AG04450 (cell line): ENCODE measurements at regions not wholly inside any gene's neighbourhood (a gene's known extent, or its start where the extent isn't known, plus 50 kb on each side); places are given as distances from the start of the nearest gene placed in this dataset.

Experiments
- CTCF ChIA-PET: fragments of 300-600, 350-600 bp; formaldehyde crosslinking; extraction: SDS; loops from one replicate; lab custom pipeline; 2022; ENCODE audit warnings: antibody characterized with exemption, inconsistent platforms; lab: Charles Lee
- POLR2A ChIA-PET: fragments of 350-600 bp; formaldehyde crosslinking; extraction: SDS; loops from one replicate; lab custom pipeline; 2021; ENCODE audit warnings: antibody characterized with exemption, inconsistent platforms; lab: Yijun Ruan, JAX
- DNase-seq: peaks from one replicate; pipeline ENCODE4 v3.0.0-alpha.2; 2011; ENCODE audit warnings: low read depth, low spot score
- H3K27ac ChIP-seq: one replicate; pipeline ENCODE4 v1.5.1; 2012; ENCODE audit warnings: low read depth, low read length, control low read depth
- H3K27me3 ChIP-seq: one replicate; pipeline ENCODE4 v1.6.0; 2012; ENCODE audit warnings: low read length; ENCODE audit not compliant: control insufficient read depth, insufficient read depth
- H3K4me3 ChIP-seq: 2 replicates; pipeline ENCODE4 v1.5.1; 2011; ENCODE audit warnings: mild to moderate bottlenecking, low read depth, low read length, control low read depth
- H3K9me3 ChIP-seq: 2 replicates; pipeline ENCODE4 v1.5.1; 2012; ENCODE audit warnings: low read length; ENCODE audit not compliant: control insufficient read depth, insufficient read depth
- TF ChIP-seq, protein P1 (sequence below): IDR thresholded peaks from 2 replicates; pipeline ENCODE4 v1.5.1; 2011; ENCODE audit warnings: low read depth, low read length, control low read depth, inconsistent platforms

DNA sequence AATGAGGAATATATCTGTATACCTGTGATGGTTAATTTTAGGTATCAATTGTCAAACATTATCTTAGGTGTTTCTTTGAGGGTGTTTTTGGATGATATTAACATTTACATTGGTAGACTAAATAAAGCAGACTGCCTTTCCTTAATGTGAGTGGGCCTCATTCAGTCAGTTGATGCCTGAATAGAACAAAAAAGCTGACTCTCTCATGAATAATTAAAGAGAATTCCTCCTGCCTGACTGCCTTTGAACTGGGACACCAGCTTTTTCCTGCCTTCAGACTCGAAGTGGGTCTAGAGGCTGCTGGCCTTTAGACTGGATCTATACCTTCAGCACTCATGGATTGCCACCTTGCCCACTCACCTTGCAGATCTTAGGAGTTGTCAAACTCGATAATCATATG lies 117.9 kb upstream of the TMEM168 start:
- Histone ChIP-seq H3K4me3 (no peak overlapping the region), H3K27ac (no peak overlapping the region), H3K27me3 (no peaks in the 10 kb centered on the region), H3K9me3 (no peaks in the 10 kb centered on the region)
- CTCF ChIA-PET, result interaction anchor here (1.3 kb wide), 1 partner anchor 9 kb away, joined by 12 read pairs; no protein-coding TSS in a partner anchor
- POLR2A ChIA-PET, result no interaction called here
- DNase-seq, result no peak
- TF ChIP-seq, protein P1, sequence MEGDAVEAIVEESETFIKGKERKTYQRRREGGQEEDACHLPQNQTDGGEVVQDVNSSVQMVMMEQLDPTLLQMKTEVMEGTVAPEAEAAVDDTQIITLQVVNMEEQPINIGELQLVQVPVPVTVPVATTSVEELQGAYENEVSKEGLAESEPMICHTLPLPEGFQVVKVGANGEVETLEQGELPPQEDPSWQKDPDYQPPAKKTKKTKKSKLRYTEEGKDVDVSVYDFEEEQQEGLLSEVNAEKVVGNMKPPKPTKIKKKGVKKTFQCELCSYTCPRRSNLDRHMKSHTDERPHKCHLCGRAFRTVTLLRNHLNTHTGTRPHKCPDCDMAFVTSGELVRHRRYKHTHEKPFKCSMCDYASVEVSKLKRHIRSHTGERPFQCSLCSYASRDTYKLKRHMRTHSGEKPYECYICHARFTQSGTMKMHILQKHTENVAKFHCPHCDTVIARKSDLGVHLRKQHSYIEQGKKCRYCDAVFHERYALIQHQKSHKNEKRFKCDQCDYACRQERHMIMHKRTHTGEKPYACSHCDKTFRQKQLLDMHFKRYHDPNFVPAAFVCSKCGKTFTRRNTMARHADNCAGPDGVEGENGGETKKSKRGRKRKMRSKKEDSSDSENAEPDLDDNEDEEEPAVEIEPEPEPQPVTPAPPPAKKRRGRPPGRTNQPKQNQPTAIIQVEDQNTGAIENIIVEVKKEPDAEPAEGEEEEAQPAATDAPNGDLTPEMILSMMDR, result no peak

DNA sequence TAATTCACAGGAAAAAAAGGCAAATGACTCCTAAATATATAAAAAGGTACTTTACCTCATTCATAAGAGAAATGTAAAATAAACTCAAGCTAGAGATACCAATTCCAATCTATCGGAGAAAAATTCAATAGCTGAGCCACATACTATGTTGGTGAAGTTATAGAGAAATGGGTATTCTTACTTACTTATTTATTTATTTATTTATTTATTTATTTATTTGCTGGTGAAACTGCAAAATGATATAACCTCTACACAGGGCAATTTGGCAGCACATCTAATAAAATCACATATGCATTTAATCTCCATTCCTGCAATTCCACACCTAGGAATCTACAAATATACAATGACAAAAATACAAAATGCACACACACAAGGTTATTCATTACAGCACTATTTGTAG lies 117.5 kb upstream of the TMEM168 start:
- CTCF ChIA-PET, result interaction anchor here (1.0 to 1.3 kb wide), 2 partner anchors 9 to 358 kb away, joined by 3 to 12 read pairs; no protein-coding TSS in a partner anchor
- TF ChIP-seq, protein P1, result no peak
- POLR2A ChIA-PET, result no interaction called here
- no peak for DNase-seq
- H3K9me3 ChIP-seq, result no peaks in the 10 kb centered on the region
- H3K27ac ChIP-seq, result no peak overlapping the region
- no peak overlapping the region for H3K4me3 ChIP-seq
- H3K27me3 ChIP-seq, result no peaks in the 10 kb centered on the region

- Histone ChIP-seq H3K9me3 (no peaks in the 10 kb centered on the region), H3K27me3 (no peaks in the 10 kb centered on the region), H3K4me3 (no peak overlapping the region), H3K27ac (no peak overlapping the region)
- TF ChIP-seq, protein P1, result no peak
- POLR2A ChIA-PET, result no interaction called here
- DNase-seq, result no peak
- CTCF ChIA-PET, result interaction anchor here (0.6 kb wide), 1 partner anchor 162 kb away, joined by 4 read pairs; no protein-coding TSS in a partner anchor
Measured at GRCh38 chr7:112905950-112906349, 115.8 kb upstream of the TMEM168 start.

- DNase-seq, result no peak
- no peak overlapping the region for H3K4me3 ChIP-seq
- CTCF ChIA-PET, result interaction anchor here (0.6 kb wide), 1 partner anchor 162 kb away, joined by 4 read pairs; no protein-coding TSS in a partner anchor
Measured at GRCh38 chr7:112905413-112905812, 115.2 kb upstream of the TMEM168 start.

More at GRCh38 chr7:112905413-112905812, 115.2 kb upstream of the TMEM168 start:
- POLR2A ChIA-PET, result no interaction called here
- no peak overlapping the region for H3K27ac ChIP-seq
- TF ChIP-seq, protein P1, result no peak
- H3K27me3 ChIP-seq, result no peaks in the 10 kb centered on the region
- H3K9me3 ChIP-seq, result no peaks in the 10 kb centered on the region
